HCT116 (cell line): ENCODE measurements at regions not wholly inside any gene's neighbourhood (a gene's known extent, or its start where the extent isn't known, plus 50 kb on each side); places are given as distances from the start of the nearest gene placed in this dataset.

ENCODE experiments used
- ATAC-seq: fragments of 200-7000 bp; cut with Tn5 transposase; 2 replicates; pipeline ENCODE4 v1.9.1; 2020; ENCODE audit warnings: mild to moderate bottlenecking, moderate library complexity
- BruUV-seq: library from RNA; stranded (reverse); fragments of 400-500 nt; replicated peaks from 2 replicates; lab custom pipeline; 2021; lab: Mats Ljungman, UMichigan
- CTCF ChIA-PET: fragments of 300-600 bp; sonication (Branson Sonifier 250); formaldehyde crosslinking; loops from one replicate; lab custom pipeline; 2021; ENCODE audit warnings: antibody characterized with exemption; lab: Charles Lee
- POLR2A ChIA-PET: fragments of 300-600, 350-600 bp; sonication (Branson Sonifier 250); formaldehyde crosslinking; loops from one replicate; lab custom pipeline; 2021; ENCODE audit warnings: antibody characterized with exemption; lab: Charles Lee
- RAD21 ChIA-PET, 2 experiments: fragments of 300-600 bp; sonication (Branson Sonifier 250); formaldehyde crosslinking; loops; one replicate each; lab custom pipeline; 2023; ENCODE audit warnings: low total read pairs in 2 of 2; ENCODE audit not compliant: uncharacterized antibody in 2 of 2, unreplicated experiment in 2 of 2, low non-redundant PET in 1 of 2; lab: Charles Lee
- DNase-seq: peaks from one replicate; pipeline ENCODE4 v3.0.0-alpha.2; 2010; ENCODE audit warnings: low read depth, low spot score
- H2AFZ ChIP-seq: fragments of 200-600 bp; shearing (Covaris generic), sonication (generic); 2 replicates; pipeline ENCODE4 v1.6.1; 2017; ENCODE audit warnings: low read depth, mixed run types, mixed read lengths, antibody characterized with exemption, low read length; ENCODE audit not compliant: poor library complexity, severe bottlenecking
- H3K27ac ChIP-seq: 2 replicates; pipeline ENCODE4 v1.5.1; 2012; ENCODE audit warnings: low read depth, low read length
- H3K27me3 ChIP-seq: fragments of 200-600 bp; sonication (generic); 2 replicates; pipeline ENCODE4 v1.6.1; 2016; ENCODE audit warnings: mixed run types, low read length, mixed read lengths; ENCODE audit not compliant: insufficient read depth
- H3K36me3 ChIP-seq, 2 experiments: fragments of 200-500 bp in 1 of 2; fragments of 200-600 bp in 1 of 2; sonication (Bioruptor generic) in 1 of 2; sonication (generic) in 1 of 2; 2 replicates each; pipeline versions ENCODE4 v1.5.1 to v1.6.1; 2014 to 2016; ENCODE audit warnings: low read length in 2 of 2, inconsistent platforms in 1 of 2, mixed read lengths in 1 of 2, mixed run types in 1 of 2; ENCODE audit not compliant: insufficient read depth in 2 of 2, control insufficient read depth in 1 of 2
- H3K4me1 ChIP-seq, 2 experiments: fragments of 200-600 bp in 1 of 2; sonication (generic) in 1 of 2; 2 replicates each; pipeline versions ENCODE4 v1.5.1 to v1.6.1; 2012 to 2017; ENCODE audit warnings: low read length in 2 of 2, inconsistent platforms in 1 of 2, mild to moderate bottlenecking in 1 of 2, mixed read lengths in 1 of 2, mixed run types in 1 of 2, moderate library complexity in 1 of 2; ENCODE audit not compliant: insufficient read depth in 2 of 2, control insufficient read depth in 1 of 2
- H3K4me2 ChIP-seq: fragments of 200-600 bp; sonication (generic); 2 replicates; pipeline ENCODE4 v1.6.1; 2017; ENCODE audit warnings: mixed run types, low read length, mixed read lengths
- H3K4me3 ChIP-seq, 2 experiments: fragments of 200-600 bp in 1 of 2; sonication (generic) in 1 of 2; replicated peaks in 1 of 2; 2 replicates each; pipeline ENCODE4 v1.5.1; 2011 to 2016; ENCODE audit warnings: low read length in 2 of 2, control low read depth in 1 of 2, low read depth in 1 of 2, mild to moderate bottlenecking in 1 of 2, mixed read lengths in 1 of 2, mixed run types in 1 of 2
- H3K79me2 ChIP-seq: fragments of 200-600 bp; sonication (generic); 2 replicates; pipeline ENCODE4 v1.6.1; 2017; ENCODE audit warnings: mild to moderate bottlenecking, mixed run types, low read length, moderate library complexity, mixed read lengths; ENCODE audit not compliant: insufficient read depth
- H3K9ac ChIP-seq: fragments of 200-600 bp; sonication (generic); 2 replicates; pipeline ENCODE4 v1.6.1; 2016; ENCODE audit warnings: low read length, mixed read lengths
- H3K9me2 ChIP-seq: fragments of 200-600 bp; sonication (generic), shearing (Covaris generic); 2 replicates; pipeline ENCODE4 v1.6.1; 2017; ENCODE audit warnings: mixed run types, mild to moderate bottlenecking, moderate library complexity; ENCODE audit not compliant: insufficient read depth
- H3K9me3 ChIP-seq, 2 experiments: fragments of 200-500 bp in 1 of 2; fragments of 200-600 bp in 1 of 2; sonication (Bioruptor generic) in 1 of 2; sonication (generic) in 1 of 2; 2 replicates each; pipeline ENCODE4 v1.6.1; 2014 to 2017; ENCODE audit warnings: low read length in 2 of 2, mixed read lengths in 2 of 2, inconsistent platforms in 1 of 2, low read depth in 1 of 2, mild to moderate bottlenecking in 1 of 2, mixed run types in 1 of 2, moderate library complexity in 1 of 2; ENCODE audit not compliant: control insufficient read depth in 1 of 2, insufficient read depth in 1 of 2
- H4K20me1 ChIP-seq: fragments of 200-600 bp; sonication (generic), shearing (Covaris generic); 2 replicates; pipeline ENCODE4 v1.6.1; 2017; ENCODE audit warnings: mixed run types, mild to moderate bottlenecking, moderate library complexity; ENCODE audit not compliant: insufficient read depth
- ATF3 ChIP-seq: IDR thresholded peaks from 2 replicates; pipeline ENCODE4 v1.6.1; 2012
- CBX3 ChIP-seq: IDR thresholded peaks from 2 replicates; pipeline ENCODE4 v1.6.1; 2012; ENCODE audit warnings: low read depth
- CEBPB ChIP-seq: IDR thresholded peaks from 2 replicates; pipeline ENCODE4 v1.6.1; 2012; ENCODE audit warnings: low read depth
- CTCF ChIP-seq, 3 experiments: fragments of 200-600 bp in 1 of 3; sonication (generic) in 1 of 3; IDR thresholded peaks in 2 of 3; conservative IDR thresholded peaks in 1 of 3; 2 replicates each; pipeline ENCODE4 v1.5.1; 2012 to 2017; ENCODE audit warnings: low read depth in 2 of 3, low read length in 2 of 3, antibody characterized with exemption in 1 of 3, borderline replicate concordance in 1 of 3, control low read depth in 1 of 3, mild to moderate bottlenecking in 1 of 3, mixed read lengths in 1 of 3, mixed run types in 1 of 3, moderate library complexity in 1 of 3; ENCODE audit not compliant: insufficient read depth in 1 of 3
- EGR1 ChIP-seq: IDR thresholded peaks from 2 replicates; pipeline ENCODE4 v1.6.1; 2012; ENCODE audit warnings: low read depth
- ELF1 ChIP-seq: IDR thresholded peaks from 2 replicates; pipeline ENCODE4 v1.6.1; 2012; ENCODE audit warnings: low read depth, borderline replicate concordance
- EZH2 ChIP-seq: fragments of 200-600 bp; sonication (generic); IDR thresholded peaks from 2 replicates; pipeline ENCODE4 v1.6.1; 2017; ENCODE audit warnings: antibody characterized with exemption, mixed run types
- EZH2phosphoT487 ChIP-seq: fragments of 200-600 bp; IDR thresholded peaks from 2 replicates; pipeline ENCODE4 v1.6.1; 2018; ENCODE audit warnings: antibody characterized with exemption, borderline replicate concordance
- FOSL1 ChIP-seq: IDR thresholded peaks from 2 replicates; pipeline ENCODE4 v1.6.1; 2012; ENCODE audit warnings: low read depth
- JUND ChIP-seq: IDR thresholded peaks from 2 replicates; pipeline ENCODE4 v1.6.1; 2012
- MAX ChIP-seq: IDR thresholded peaks from 2 replicates; pipeline ENCODE4 v1.6.1; 2012
- POLR2A ChIP-seq: IDR thresholded peaks from 2 replicates; pipeline ENCODE4 v1.7.0; 2011; ENCODE audit warnings: borderline replicate concordance; ENCODE audit not compliant: insufficient read depth, insufficient read length; ENCODE audit errors: extremely low read depth
- RAD21 ChIP-seq: IDR thresholded peaks from 2 replicates; pipeline ENCODE4 v1.6.1; 2012; ENCODE audit warnings: low read depth, mild to moderate bottlenecking
- REST ChIP-seq: IDR thresholded peaks from 2 replicates; pipeline ENCODE4 v1.6.1; 2012; ENCODE audit warnings: low read depth
- SIN3A ChIP-seq: IDR thresholded peaks from 2 replicates; pipeline ENCODE4 v1.6.1; 2012; ENCODE audit warnings: low read depth
- SRF ChIP-seq: IDR thresholded peaks from 2 replicates; pipeline ENCODE4 v1.6.1; 2012; ENCODE audit warnings: low read depth
- YY1 ChIP-seq: IDR thresholded peaks from 2 replicates; pipeline ENCODE4 v1.6.1; 2011; ENCODE audit warnings: low read length, low read depth, moderate library complexity, mild to moderate bottlenecking; ENCODE audit not compliant: insufficient replicate concordance; ENCODE audit errors: extremely low read depth
- ZFX ChIP-seq: fragments of 450-650 bp; IDR thresholded peaks from 2 replicates; pipeline ENCODE4 v1.6.1; 2017
- intact Hi-C: fragments of 100-400 bp; cut with micrococcal nuclease; formaldehyde crosslinking; loops from 2 replicates; pipeline ENCODE4 v1.10.0; 2022

GRCh38 chr14:103247169-103247606 is 86.8 kb upstream of the EIF5 start:
- Histone ChIP-seq H3K27ac (no peak overlapping the region), H2AFZ (no peak overlapping the region), H3K4me1 (peaks cover 0 to 3% of the 10 kb centered on the region in 2 experiments; a peak in 2 of 4 replicates), H4K20me1 (no peaks in the 10 kb centered on the region), H3K9ac (no peak overlapping the region), H3K4me2 (no peak overlapping the region), H3K27me3 (no peaks in the 10 kb centered on the region), H3K4me3 (no peak overlapping the region), H3K9me3 (peaks cover 0 to 4% of the 10 kb centered on the region in 2 experiments; a peak in 1 of 4 replicates), H3K79me2 (no peaks in the 10 kb centered on the region), H3K9me2 (no peaks in the 10 kb centered on the region), H3K36me3 (no peaks in the 10 kb centered on the region)
- DNase-seq, result no peak
- ChIA-PET POLR2A (no interaction called here), RAD21 (no interaction called here), CTCF (no interaction called here)
- TF ChIP-seq JUND (no peak), CTCF (IDR thresholded peaks at IDR 0.05 in 2 of 3, conservative IDR thresholded peaks at IDR 0.05 in 1 of 3; ENCODE audit: borderline replicate concordance in 1 of 3, insufficient read depth in 1 of 3, low read depth in 2 of 3, low read length in 2 of 3) (no peak), EGR1 (no peak), EZH2phosphoT487 (no peak), SIN3A (no peak), CEBPB (no peak), EZH2 (no peak), ATF3 (no peak), SRF (no peak), MAX (no peak), CBX3 (no peak), RAD21 (no peak), ZFX (no peak), FOSL1 (no peak), ELF1 (no peak), REST (no peak), POLR2A (no peak), YY1 (no peak)
- no TSS peak for BruUV-seq
- intact Hi-C loops, result no loop called here
- ATAC-seq, result no peak
